ENCODE measurements at regions not wholly inside any gene's neighbourhood (a gene's known extent, or its start where the extent isn't known, plus 50 kb on each side); places are given as distances from the start of the nearest gene placed in this dataset.

- no peak for TF ChIP-seq CTCF (IDR thresholded peaks at IDR 0.05)
- no peak for TF ChIP-seq SIN3A (IDR thresholded peaks at IDR 0.05; ENCODE audit: borderline replicate concordance, insufficient read depth, low read depth, low read length)
- no peak for TF ChIP-seq REST (IDR thresholded peaks at IDR 0.05; ENCODE audit: insufficient read depth in 1 of 2, low read depth in 2 of 2, low read length in 1 of 2)
- no peak for TF ChIP-seq POLR2AphosphoS5 (IDR thresholded peaks at IDR 0.05; ENCODE audit: low read depth, low read length)
- TF ChIP-seq TCF7L2 (IDR thresholded peaks at IDR 0.05; ENCODE audit: low read depth, low read length), result no peak
These were observed 422.3 kb downstream of the CAAP1 start for GRCh38 chr9:26470284-26470683.
